Liver (tissue), 3 donors: ENCODE measurements at regions not wholly inside any gene's neighbourhood (a gene's known extent, or its start where the extent isn't known, plus 50 kb on each side); places are given as distances from the start of the nearest gene placed in this dataset.

Experiments used
- RXRA ChIP-seq, 2 donors: IDR thresholded peaks; 2 replicates each; pipeline ENCODE4 v1.6.1; 2017 to 2018; ENCODE audit warnings: antibody characterized with exemption in 2 of 2, mild to moderate bottlenecking in 1 of 2
- TAF1 ChIP-seq: conservative IDR thresholded peaks from 2 replicates; pipeline ENCODE4 v1.6.1; 2016; ENCODE audit warnings: antibody characterized with exemption, mild to moderate bottlenecking
- YY1 ChIP-seq: IDR thresholded peaks from 2 replicates; pipeline ENCODE4 v1.6.1; 2016; ENCODE audit warnings: antibody characterized with exemption, mild to moderate bottlenecking
- ZBTB33 ChIP-seq: IDR thresholded peaks from 2 replicates; pipeline ENCODE4 v1.6.1; 2016; ENCODE audit warnings: antibody characterized with exemption
- TF ChIP-seq, protein P1 (sequence below): fragments of 150-350 bp; IDR thresholded peaks from 2 replicates; pipeline ENCODE4 v1.5.1; 2017; ENCODE audit warnings: improper control_type of control experiment, low read depth, low read length; ENCODE audit not compliant: missing input control
- TF ChIP-seq, protein P2 (sequence below): IDR thresholded peaks from 2 replicates; pipeline ENCODE4 v1.6.1; 2016; ENCODE audit warnings: antibody characterized with exemption
- TF ChIP-seq, protein P3 (sequence below): IDR thresholded peaks from 2 replicates; pipeline ENCODE4 v1.6.1; 2016; ENCODE audit warnings: antibody characterized with exemption, mild to moderate bottlenecking
- TF ChIP-seq, protein P4 (sequence below): IDR thresholded peaks from 2 replicates; pipeline ENCODE4 v1.6.1; 2016; ENCODE audit warnings: antibody characterized with exemption
- donor health status: healthy.
- donor health status: healthy.

- TF ChIP-seq ZBTB33 (no peak), RXRA (IDR thresholded peaks at IDR 0.05) (no peak), YY1 (no peak), TAF1 (no peak)
- TF ChIP-seq, protein P1, sequence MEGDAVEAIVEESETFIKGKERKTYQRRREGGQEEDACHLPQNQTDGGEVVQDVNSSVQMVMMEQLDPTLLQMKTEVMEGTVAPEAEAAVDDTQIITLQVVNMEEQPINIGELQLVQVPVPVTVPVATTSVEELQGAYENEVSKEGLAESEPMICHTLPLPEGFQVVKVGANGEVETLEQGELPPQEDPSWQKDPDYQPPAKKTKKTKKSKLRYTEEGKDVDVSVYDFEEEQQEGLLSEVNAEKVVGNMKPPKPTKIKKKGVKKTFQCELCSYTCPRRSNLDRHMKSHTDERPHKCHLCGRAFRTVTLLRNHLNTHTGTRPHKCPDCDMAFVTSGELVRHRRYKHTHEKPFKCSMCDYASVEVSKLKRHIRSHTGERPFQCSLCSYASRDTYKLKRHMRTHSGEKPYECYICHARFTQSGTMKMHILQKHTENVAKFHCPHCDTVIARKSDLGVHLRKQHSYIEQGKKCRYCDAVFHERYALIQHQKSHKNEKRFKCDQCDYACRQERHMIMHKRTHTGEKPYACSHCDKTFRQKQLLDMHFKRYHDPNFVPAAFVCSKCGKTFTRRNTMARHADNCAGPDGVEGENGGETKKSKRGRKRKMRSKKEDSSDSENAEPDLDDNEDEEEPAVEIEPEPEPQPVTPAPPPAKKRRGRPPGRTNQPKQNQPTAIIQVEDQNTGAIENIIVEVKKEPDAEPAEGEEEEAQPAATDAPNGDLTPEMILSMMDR: no peak
- TF ChIP-seq, protein P2, sequence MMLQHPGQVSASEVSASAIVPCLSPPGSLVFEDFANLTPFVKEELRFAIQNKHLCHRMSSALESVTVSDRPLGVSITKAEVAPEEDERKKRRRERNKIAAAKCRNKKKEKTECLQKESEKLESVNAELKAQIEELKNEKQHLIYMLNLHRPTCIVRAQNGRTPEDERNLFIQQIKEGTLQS: no peak
- TF ChIP-seq, protein P3, sequence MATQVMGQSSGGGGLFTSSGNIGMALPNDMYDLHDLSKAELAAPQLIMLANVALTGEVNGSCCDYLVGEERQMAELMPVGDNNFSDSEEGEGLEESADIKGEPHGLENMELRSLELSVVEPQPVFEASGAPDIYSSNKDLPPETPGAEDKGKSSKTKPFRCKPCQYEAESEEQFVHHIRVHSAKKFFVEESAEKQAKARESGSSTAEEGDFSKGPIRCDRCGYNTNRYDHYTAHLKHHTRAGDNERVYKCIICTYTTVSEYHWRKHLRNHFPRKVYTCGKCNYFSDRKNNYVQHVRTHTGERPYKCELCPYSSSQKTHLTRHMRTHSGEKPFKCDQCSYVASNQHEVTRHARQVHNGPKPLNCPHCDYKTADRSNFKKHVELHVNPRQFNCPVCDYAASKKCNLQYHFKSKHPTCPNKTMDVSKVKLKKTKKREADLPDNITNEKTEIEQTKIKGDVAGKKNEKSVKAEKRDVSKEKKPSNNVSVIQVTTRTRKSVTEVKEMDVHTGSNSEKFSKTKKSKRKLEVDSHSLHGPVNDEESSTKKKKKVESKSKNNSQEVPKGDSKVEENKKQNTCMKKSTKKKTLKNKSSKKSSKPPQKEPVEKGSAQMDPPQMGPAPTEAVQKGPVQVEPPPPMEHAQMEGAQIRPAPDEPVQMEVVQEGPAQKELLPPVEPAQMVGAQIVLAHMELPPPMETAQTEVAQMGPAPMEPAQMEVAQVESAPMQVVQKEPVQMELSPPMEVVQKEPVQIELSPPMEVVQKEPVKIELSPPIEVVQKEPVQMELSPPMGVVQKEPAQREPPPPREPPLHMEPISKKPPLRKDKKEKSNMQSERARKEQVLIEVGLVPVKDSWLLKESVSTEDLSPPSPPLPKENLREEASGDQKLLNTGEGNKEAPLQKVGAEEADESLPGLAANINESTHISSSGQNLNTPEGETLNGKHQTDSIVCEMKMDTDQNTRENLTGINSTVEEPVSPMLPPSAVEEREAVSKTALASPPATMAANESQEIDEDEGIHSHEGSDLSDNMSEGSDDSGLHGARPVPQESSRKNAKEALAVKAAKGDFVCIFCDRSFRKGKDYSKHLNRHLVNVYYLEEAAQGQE: no peak
- TF ChIP-seq, protein P4, sequence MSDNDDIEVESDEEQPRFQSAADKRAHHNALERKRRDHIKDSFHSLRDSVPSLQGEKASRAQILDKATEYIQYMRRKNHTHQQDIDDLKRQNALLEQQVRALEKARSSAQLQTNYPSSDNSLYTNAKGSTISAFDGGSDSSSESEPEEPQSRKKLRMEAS: no peak
Measured at GRCh38 chr21:27164208-27165177, 197.6 kb upstream of the ADAMTS5 start.
